ENCODE measurements at regions not wholly inside any gene's neighbourhood (a gene's known extent, or its start where the extent isn't known, plus 50 kb on each side); places are given as distances from the start of the nearest gene placed in this dataset.

DNA sequence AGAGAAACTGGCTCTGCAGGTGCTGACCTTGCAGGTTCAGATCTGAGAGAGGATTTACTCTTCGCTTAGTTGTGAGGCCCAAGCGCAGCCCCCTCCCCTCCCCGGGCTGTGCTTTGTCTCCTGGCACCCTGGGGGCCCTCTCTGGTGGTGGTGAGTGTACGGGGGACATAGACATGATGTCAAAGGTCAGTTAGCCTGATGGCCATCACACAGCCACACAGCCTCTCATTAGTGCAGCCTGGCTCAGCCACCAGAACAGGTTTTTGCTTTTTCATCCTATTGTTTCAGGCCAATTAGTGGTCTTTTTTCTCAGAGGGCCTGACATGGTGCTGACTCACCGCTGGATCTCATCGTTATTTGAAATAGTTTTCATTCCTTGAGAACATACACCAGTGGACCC is 437.9 kb downstream of the AACS start (continued):
- TF ChIP-seq, protein P1, sequence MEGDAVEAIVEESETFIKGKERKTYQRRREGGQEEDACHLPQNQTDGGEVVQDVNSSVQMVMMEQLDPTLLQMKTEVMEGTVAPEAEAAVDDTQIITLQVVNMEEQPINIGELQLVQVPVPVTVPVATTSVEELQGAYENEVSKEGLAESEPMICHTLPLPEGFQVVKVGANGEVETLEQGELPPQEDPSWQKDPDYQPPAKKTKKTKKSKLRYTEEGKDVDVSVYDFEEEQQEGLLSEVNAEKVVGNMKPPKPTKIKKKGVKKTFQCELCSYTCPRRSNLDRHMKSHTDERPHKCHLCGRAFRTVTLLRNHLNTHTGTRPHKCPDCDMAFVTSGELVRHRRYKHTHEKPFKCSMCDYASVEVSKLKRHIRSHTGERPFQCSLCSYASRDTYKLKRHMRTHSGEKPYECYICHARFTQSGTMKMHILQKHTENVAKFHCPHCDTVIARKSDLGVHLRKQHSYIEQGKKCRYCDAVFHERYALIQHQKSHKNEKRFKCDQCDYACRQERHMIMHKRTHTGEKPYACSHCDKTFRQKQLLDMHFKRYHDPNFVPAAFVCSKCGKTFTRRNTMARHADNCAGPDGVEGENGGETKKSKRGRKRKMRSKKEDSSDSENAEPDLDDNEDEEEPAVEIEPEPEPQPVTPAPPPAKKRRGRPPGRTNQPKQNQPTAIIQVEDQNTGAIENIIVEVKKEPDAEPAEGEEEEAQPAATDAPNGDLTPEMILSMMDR (conservative IDR thresholded peaks at IDR 0.05; ENCODE audit: low read depth in 2 of 2): no peak
- TF ChIP-seq EZH2phosphoT487 (IDR thresholded peaks at IDR 0.05; ENCODE audit: unreplicated experiment) (no peak), NANOG (IDR thresholded peaks at IDR 0.05; ENCODE audit: borderline replicate concordance) (no peak), ETS1 (IDR thresholded peaks at IDR 0.05) (no peak)
- TF ChIP-seq, protein P2, sequence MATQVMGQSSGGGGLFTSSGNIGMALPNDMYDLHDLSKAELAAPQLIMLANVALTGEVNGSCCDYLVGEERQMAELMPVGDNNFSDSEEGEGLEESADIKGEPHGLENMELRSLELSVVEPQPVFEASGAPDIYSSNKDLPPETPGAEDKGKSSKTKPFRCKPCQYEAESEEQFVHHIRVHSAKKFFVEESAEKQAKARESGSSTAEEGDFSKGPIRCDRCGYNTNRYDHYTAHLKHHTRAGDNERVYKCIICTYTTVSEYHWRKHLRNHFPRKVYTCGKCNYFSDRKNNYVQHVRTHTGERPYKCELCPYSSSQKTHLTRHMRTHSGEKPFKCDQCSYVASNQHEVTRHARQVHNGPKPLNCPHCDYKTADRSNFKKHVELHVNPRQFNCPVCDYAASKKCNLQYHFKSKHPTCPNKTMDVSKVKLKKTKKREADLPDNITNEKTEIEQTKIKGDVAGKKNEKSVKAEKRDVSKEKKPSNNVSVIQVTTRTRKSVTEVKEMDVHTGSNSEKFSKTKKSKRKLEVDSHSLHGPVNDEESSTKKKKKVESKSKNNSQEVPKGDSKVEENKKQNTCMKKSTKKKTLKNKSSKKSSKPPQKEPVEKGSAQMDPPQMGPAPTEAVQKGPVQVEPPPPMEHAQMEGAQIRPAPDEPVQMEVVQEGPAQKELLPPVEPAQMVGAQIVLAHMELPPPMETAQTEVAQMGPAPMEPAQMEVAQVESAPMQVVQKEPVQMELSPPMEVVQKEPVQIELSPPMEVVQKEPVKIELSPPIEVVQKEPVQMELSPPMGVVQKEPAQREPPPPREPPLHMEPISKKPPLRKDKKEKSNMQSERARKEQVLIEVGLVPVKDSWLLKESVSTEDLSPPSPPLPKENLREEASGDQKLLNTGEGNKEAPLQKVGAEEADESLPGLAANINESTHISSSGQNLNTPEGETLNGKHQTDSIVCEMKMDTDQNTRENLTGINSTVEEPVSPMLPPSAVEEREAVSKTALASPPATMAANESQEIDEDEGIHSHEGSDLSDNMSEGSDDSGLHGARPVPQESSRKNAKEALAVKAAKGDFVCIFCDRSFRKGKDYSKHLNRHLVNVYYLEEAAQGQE (IDR thresholded peaks at IDR 0.05; ENCODE audit: unreplicated experiment): no peak

GRCh38 chr12:125509195-125509594 is 444.0 kb downstream of the AACS start:
- Mint-ChIP-seq H3K27me3 (ENCODE audit: insufficient read depth, low read depth, poor library complexity) (peaks cover 6% of the 10 kb centered on the region), H3K4me3 (no peak overlapping the region), H3K9me3 (no peaks in the 10 kb centered on the region), H3K27ac (no peak overlapping the region), H3K4me1 (peaks cover 3% of the 10 kb centered on the region; the same call in 1 of the 3 replicates), H3K36me3 (ENCODE audit: low read depth) (no peaks in the 10 kb centered on the region)
- ATAC-seq: no peak
- no peaks in the 10 kb centered on the region for H3K27me3 ChIP-seq (ENCODE audit: insufficient read depth)
- H3F3A ChIP-seq (replicated peaks; ENCODE audit: low read depth): no peaks in the 10 kb centered on the region
- H3K4me2 ChIP-seq: no peak overlapping the region
- peaks cover 4% of the 10 kb centered on the region for H4K20me1 ChIP-seq (replicated peaks; ENCODE audit: insufficient read depth)
- DNase-seq (ENCODE audit: low spot score): no peak
- H3K4me1 ChIP-seq (ENCODE audit: insufficient read depth): no peaks in the 10 kb centered on the region
- H3K27ac ChIP-seq (ENCODE audit: low read depth): no peak overlapping the region
- H3K4me3 ChIP-seq: no peak overlapping the region
- no peaks in the 10 kb centered on the region for H3K36me3 ChIP-seq (ENCODE audit: insufficient read depth)
- H3K9me2 ChIP-seq (ENCODE audit: insufficient read depth): no peaks in the 10 kb centered on the region
- H3K79me2 ChIP-seq (replicated peaks; ENCODE audit: insufficient read depth): peaks cover 4% of the 10 kb centered on the region; the same call in 1 of the 2 replicates
- no peak overlapping the region for H2AFZ ChIP-seq
- TF ChIP-seq, protein P3, sequence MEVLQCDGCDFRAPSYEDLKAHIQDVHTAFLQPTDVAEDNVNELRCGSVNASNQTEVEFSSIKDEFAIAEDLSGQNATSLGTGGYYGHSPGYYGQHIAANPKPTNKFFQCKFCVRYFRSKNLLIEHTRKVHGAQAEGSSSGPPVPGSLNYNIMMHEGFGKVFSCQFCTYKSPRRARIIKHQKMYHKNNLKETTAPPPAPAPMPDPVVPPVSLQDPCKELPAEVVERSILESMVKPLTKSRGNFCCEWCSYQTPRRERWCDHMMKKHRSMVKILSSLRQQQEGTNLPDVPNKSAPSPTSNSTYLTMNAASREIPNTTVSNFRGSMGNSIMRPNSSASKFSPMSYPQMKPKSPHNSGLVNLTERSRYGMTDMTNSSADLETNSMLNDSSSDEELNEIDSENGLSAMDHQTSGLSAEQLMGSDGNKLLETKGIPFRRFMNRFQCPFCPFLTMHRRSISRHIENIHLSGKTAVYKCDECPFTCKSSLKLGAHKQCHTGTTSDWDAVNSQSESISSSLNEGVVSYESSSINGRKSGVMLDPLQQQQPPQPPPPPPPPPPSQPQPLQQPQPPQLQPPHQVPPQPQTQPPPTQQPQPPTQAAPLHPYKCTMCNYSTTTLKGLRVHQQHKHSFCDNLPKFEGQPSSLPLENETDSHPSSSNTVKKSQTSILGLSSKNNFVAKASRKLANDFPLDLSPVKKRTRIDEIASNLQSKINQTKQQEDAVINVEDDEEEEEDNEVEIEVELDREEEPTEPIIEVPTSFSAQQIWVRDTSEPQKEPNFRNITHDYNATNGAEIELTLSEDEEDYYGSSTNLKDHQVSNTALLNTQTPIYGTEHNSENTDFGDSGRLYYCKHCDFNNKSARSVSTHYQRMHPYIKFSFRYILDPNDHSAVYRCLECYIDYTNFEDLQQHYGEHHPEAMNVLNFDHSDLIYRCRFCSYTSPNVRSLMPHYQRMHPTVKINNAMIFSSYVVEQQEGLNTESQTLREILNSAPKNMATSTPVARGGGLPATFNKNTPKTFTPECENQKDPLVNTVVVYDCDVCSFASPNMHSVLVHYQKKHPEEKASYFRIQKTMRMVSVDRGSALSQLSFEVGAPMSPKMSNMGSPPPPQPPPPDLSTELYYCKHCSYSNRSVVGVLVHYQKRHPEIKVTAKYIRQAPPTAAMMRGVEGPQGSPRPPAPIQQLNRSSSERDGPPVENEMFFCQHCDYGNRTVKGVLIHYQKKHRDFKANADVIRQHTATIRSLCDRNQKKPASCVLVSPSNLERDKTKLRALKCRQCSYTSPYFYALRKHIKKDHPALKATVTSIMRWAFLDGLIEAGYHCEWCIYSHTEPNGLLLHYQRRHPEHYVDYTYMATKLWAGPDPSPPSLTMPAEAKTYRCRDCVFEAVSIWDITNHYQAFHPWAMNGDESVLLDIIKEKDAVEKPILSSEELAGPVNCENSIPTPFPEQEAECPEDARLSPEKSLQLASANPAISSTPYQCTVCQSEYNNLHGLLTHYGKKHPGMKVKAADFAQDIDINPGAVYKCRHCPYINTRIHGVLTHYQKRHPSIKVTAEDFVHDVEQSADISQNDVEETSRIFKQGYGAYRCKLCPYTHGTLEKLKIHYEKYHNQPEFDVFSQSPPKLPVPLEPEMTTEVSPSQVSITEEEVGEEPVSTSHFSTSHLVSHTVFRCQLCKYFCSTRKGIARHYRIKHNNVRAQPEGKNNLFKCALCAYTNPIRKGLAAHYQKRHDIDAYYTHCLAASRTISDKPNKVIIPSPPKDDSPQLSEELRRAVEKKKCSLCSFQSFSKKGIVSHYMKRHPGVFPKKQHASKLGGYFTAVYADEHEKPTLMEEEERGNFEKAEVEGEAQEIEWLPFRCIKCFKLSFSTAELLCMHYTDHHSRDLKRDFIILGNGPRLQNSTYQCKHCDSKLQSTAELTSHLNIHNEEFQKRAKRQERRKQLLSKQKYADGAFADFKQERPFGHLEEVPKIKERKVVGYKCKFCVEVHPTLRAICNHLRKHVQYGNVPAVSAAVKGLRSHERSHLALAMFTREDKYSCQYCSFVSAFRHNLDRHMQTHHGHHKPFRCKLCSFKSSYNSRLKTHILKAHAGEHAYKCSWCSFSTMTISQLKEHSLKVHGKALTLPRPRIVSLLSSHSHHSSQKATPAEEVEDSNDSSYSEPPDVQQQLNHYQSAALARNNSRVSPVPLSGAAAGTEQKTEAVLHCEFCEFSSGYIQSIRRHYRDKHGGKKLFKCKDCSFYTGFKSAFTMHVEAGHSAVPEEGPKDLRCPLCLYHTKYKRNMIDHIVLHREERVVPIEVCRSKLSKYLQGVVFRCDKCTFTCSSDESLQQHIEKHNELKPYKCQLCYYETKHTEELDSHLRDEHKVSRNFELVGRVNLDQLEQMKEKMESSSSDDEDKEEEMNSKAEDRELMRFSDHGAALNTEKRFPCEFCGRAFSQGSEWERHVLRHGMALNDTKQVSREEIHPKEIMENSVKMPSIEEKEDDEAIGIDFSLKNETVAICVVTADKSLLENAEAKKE (CRISPR knock-in tag; IDR thresholded peaks at IDR 0.05): no peak
- TF ChIP-seq ZNF331 (CRISPR knock-in tag; IDR thresholded peaks at IDR 0.05; ENCODE audit: low read depth) (no peak), POLR2AphosphoS5 (IDR thresholded peaks at IDR 0.05; ENCODE audit: low read depth) (no peak), JUNB (IDR thresholded peaks at IDR 0.05; ENCODE audit: unreplicated experiment) (no peak), NANOG (IDR thresholded peaks at IDR 0.05; ENCODE audit: borderline replicate concordance) (no peak), EZH2phosphoT487 (IDR thresholded peaks at IDR 0.05; ENCODE audit: unreplicated experiment) (no peak), STAT1 (IDR thresholded peaks at IDR 0.05; ENCODE audit: unreplicated experiment) (no peak)
- TF ChIP-seq, protein P1 (conservative IDR thresholded peaks at IDR 0.05; ENCODE audit: low read depth in 2 of 2): no peak
